H7 (cell line): ENCODE measurements at regions not wholly inside any gene's neighbourhood (a gene's known extent, or its start where the extent isn't known, plus 50 kb on each side); places are given as distances from the start of the nearest gene placed in this dataset.

Experiments used
- DNase-seq: peaks from one replicate; pipeline ENCODE4 v3.0.0; 2012
- H3K27me3 ChIP-seq: 2 replicates; pipeline ENCODE4 v1.6.0; 2011; ENCODE audit warnings: mild to moderate bottlenecking, low read length; ENCODE audit not compliant: control insufficient read depth, insufficient read depth
- H3K36me3 ChIP-seq: replicated peaks from 2 replicates; pipeline ENCODE4 v1.5.1; 2011; ENCODE audit warnings: low read length; ENCODE audit not compliant: control insufficient read depth, insufficient read depth
- H3K4me3 ChIP-seq: 2 replicates; pipeline ENCODE4 v1.5.1; 2011; ENCODE audit warnings: low read depth, mild to moderate bottlenecking, control low read depth, low read length, moderate library complexity; ENCODE audit not compliant: insufficient read depth

- no peaks in the 10 kb centered on the region for H3K27me3 ChIP-seq
- no peak overlapping the region for H3K4me3 ChIP-seq
- no peaks in the 10 kb centered on the region for H3K36me3 ChIP-seq
- no peak for DNase-seq
These were observed 57.5 kb downstream of the MYCN start for GRCh38 chr2:15997728-15998280.

GRCh38 chr2:15996536-15997423 lies 56.4 kb downstream of the MYCN start:
- Histone ChIP-seq H3K36me3 (no peaks in the 10 kb centered on the region), H3K27me3 (no peaks in the 10 kb centered on the region), H3K4me3 (no peak overlapping the region)
- DNase-seq = no peak
